ENCODE measurements at regions not wholly inside any gene's neighbourhood (a gene's known extent, or its start where the extent isn't known, plus 50 kb on each side); places are given as distances from the start of the nearest gene placed in this dataset.

- TF ChIP-seq FOXJ3 (CRISPR knock-in tag; IDR thresholded peaks at IDR 0.05; ENCODE audit: borderline replicate concordance) (no peak), USF1 (CRISPR knock-in tag; IDR thresholded peaks at IDR 0.05) (no peak), CTCF (IDR thresholded peaks at IDR 0.05) (no peak), ESRRA (CRISPR knock-in tag; IDR thresholded peaks at IDR 0.05; ENCODE audit: borderline replicate concordance) (no peak), STAT6 (CRISPR knock-in tag; conservative IDR thresholded peaks at IDR 0.05; ENCODE audit: low read depth) (no peak), FOXP1 (CRISPR knock-in tag; IDR thresholded peaks at IDR 0.05; ENCODE audit: borderline replicate concordance) (no peak), ERG (CRISPR knock-in tag; IDR thresholded peaks at IDR 0.05) (no peak), NFYB (CRISPR knock-in tag; conservative IDR thresholded peaks at IDR 0.05; ENCODE audit: low read depth) (no peak), PREB (CRISPR knock-in tag; IDR thresholded peaks at IDR 0.05; ENCODE audit: borderline replicate concordance) (no peak), USF2 (CRISPR knock-in tag; IDR thresholded peaks at IDR 0.05) (no peak), ETV6 (CRISPR knock-in tag; IDR thresholded peaks at IDR 0.05) (no peak), ATF3 (CRISPR knock-in tag; conservative IDR thresholded peaks at IDR 0.05) (no peak)
Observed at GRCh38 chr5:93156566-93156965, 424.5 kb downstream of the NR2F1-AS1 start.
